ENCODE measurements at regions not wholly inside any gene's neighbourhood (a gene's known extent, or its start where the extent isn't known, plus 50 kb on each side); places are given as distances from the start of the nearest gene placed in this dataset.

GRCh38 chr4:14362385-14362784 lies 639.9 kb upstream of the CPEB2 start:
- Histone ChIP-seq H2AFZ (no peak overlapping the region), H3K79me2 (no peaks in the 10 kb centered on the region), H3K27me3 (ENCODE audit: control insufficient read depth, insufficient read depth, low read length) (no peaks in the 10 kb centered on the region), H3K27ac (no peak overlapping the region), H3K4me2 (ENCODE audit: low read length) (no peak overlapping the region), H3K4me3 (ENCODE audit: low read depth, low read length) (no peak overlapping the region), H3K9ac (no peak overlapping the region), H3K9me3 (ENCODE audit: control insufficient read depth, low read length) (no peaks in the 10 kb centered on the region), H3K36me3 (ENCODE audit: control insufficient read depth, insufficient read depth, low read length) (no peaks in the 10 kb centered on the region), H3K4me1 (no peaks in the 10 kb centered on the region)
- no peak for TF ChIP-seq CTCF (IDR thresholded peaks at IDR 0.05)

GRCh38 chr4:14364953-14365536 lies 637.2 kb upstream of the CPEB2 start:
- no peak for TF ChIP-seq CTCF (IDR thresholded peaks at IDR 0.05)
- H3K27ac ChIP-seq, result no peak overlapping the region
- no peak overlapping the region for H3K4me2 ChIP-seq (ENCODE audit: low read length)
- no peak overlapping the region for H3K9ac ChIP-seq
- no peaks in the 10 kb centered on the region for H3K27me3 ChIP-seq (ENCODE audit: control insufficient read depth, insufficient read depth, low read length)
- H3K9me3 ChIP-seq (ENCODE audit: control insufficient read depth, low read length), result no peaks in the 10 kb centered on the region
- H3K4me3 ChIP-seq (ENCODE audit: low read depth, low read length), result no peak overlapping the region
- H3K79me2 ChIP-seq, result no peaks in the 10 kb centered on the region
- H3K36me3 ChIP-seq (ENCODE audit: control insufficient read depth, insufficient read depth, low read length), result no peaks in the 10 kb centered on the region
- H3K4me1 ChIP-seq, result no peaks in the 10 kb centered on the region
- no peak overlapping the region for H2AFZ ChIP-seq

GRCh38 chr4:14368391-14368790 lies 633.9 kb upstream of the CPEB2 start:
- no peaks in the 10 kb centered on the region for H3K4me1 ChIP-seq
- no peaks in the 10 kb centered on the region for H3K27me3 ChIP-seq (ENCODE audit: control insufficient read depth, insufficient read depth, low read length)
- no peaks in the 10 kb centered on the region for H3K9me3 ChIP-seq (ENCODE audit: control insufficient read depth, low read length)
- H3K4me2 ChIP-seq (ENCODE audit: low read length), result no peak overlapping the region
- no peak for TF ChIP-seq CTCF (IDR thresholded peaks at IDR 0.05)
- no peak overlapping the region for H3K4me3 ChIP-seq (ENCODE audit: low read depth, low read length)
- no peak overlapping the region for H3K9ac ChIP-seq
- no peak overlapping the region for H3K27ac ChIP-seq
- H3K36me3 ChIP-seq (ENCODE audit: control insufficient read depth, insufficient read depth, low read length), result no peaks in the 10 kb centered on the region
- no peak overlapping the region for H2AFZ ChIP-seq
- H3K79me2 ChIP-seq, result no peaks in the 10 kb centered on the region

- Histone ChIP-seq H3K79me2 (no peaks in the 10 kb centered on the region), H3K4me1 (no peaks in the 10 kb centered on the region), H3K27me3 (ENCODE audit: control insufficient read depth, insufficient read depth, low read length) (no peaks in the 10 kb centered on the region), H2AFZ (no peak overlapping the region), H3K4me2 (ENCODE audit: low read length) (no peak overlapping the region), H3K27ac (no peak overlapping the region), H3K9me3 (ENCODE audit: control insufficient read depth, low read length) (no peaks in the 10 kb centered on the region), H3K4me3 (ENCODE audit: low read depth, low read length) (no peak overlapping the region), H3K36me3 (ENCODE audit: control insufficient read depth, insufficient read depth, low read length) (no peaks in the 10 kb centered on the region), H3K9ac (no peak overlapping the region)
- TF ChIP-seq CTCF (IDR thresholded peaks at IDR 0.05), result no peak
Observed at GRCh38 chr4:14371131-14371530, 631.1 kb upstream of the CPEB2 start.

- no peaks in the 10 kb centered on the region for H3K4me1 ChIP-seq
- no peaks in the 10 kb centered on the region for H3K9me3 ChIP-seq (ENCODE audit: control insufficient read depth, low read length)
- no peaks in the 10 kb centered on the region for H3K36me3 ChIP-seq (ENCODE audit: control insufficient read depth, insufficient read depth, low read length)
- H2AFZ ChIP-seq, result no peak overlapping the region
- H3K27ac ChIP-seq, result no peak overlapping the region
- no peak overlapping the region for H3K4me3 ChIP-seq (ENCODE audit: low read depth, low read length)
- no peaks in the 10 kb centered on the region for H3K79me2 ChIP-seq
- TF ChIP-seq CTCF (IDR thresholded peaks at IDR 0.05), result no peak
- H3K4me2 ChIP-seq (ENCODE audit: low read length), result no peak overlapping the region
- no peaks in the 10 kb centered on the region for H3K27me3 ChIP-seq (ENCODE audit: control insufficient read depth, insufficient read depth, low read length)
- no peak overlapping the region for H3K9ac ChIP-seq
Observed at GRCh38 chr4:14375816-14376215, 626.5 kb upstream of the CPEB2 start.
